Natural killer cell (primary cell): ENCODE measurements at regions not wholly inside any gene's neighbourhood (a gene's known extent, or its start where the extent isn't known, plus 50 kb on each side); places are given as distances from the start of the nearest gene placed in this dataset.

Source experiments
- ATAC-seq, 3 donors: fragments of 150-1000 bp in 2 of 3; fragments of 200-7000 bp in 1 of 3; cut with Tn5 transposase; 1 replicate in 1 of 3; 2 replicates in 2 of 3; pipeline ENCODE4 v1.10.0; 2021; ENCODE audit warnings: mild to moderate bottlenecking in 2 of 3, moderate library complexity in 2 of 3
- DNase-seq, 2 donors: peaks; one replicate each; pipeline versions ENCODE4 v3.0.0 to v3.0.0-alpha.2; 2013 to 2021; ENCODE audit warnings: mixed read lengths in 1 of 2
- H3K27ac ChIP-seq: one replicate; pipeline ENCODE4 v1.5.1; 2013; ENCODE audit warnings: mild to moderate bottlenecking, low read length
- H3K27me3 ChIP-seq: one replicate; pipeline ENCODE4 v1.6.1; 2013; ENCODE audit warnings: low read length; ENCODE audit not compliant: control insufficient read depth, insufficient read depth
- H3K36me3 ChIP-seq: one replicate; pipeline ENCODE4 v1.6.1; 2013; ENCODE audit warnings: low read length; ENCODE audit not compliant: control insufficient read depth, insufficient read depth
- H3K4me1 ChIP-seq: one replicate; pipeline ENCODE4 v1.6.1; 2013; ENCODE audit warnings: low read length; ENCODE audit not compliant: control insufficient read depth, insufficient read depth
- H3K4me3 ChIP-seq: one replicate; pipeline ENCODE4 v1.5.1; 2013; ENCODE audit warnings: low read length
- H3K9me3 ChIP-seq: one replicate; pipeline ENCODE4 v1.6.1; 2013; ENCODE audit warnings: low read length; ENCODE audit not compliant: control insufficient read depth, insufficient read depth
- H3K27ac Mint-ChIP-seq, 2 donors: one replicate each; pipeline ENCODE4 v1.8.0; 2022; ENCODE audit warnings: mild to moderate bottlenecking in 2 of 2, mixed read lengths in 2 of 2, moderate library complexity in 1 of 2
- H3K27me3 Mint-ChIP-seq, 2 donors: one replicate each; pipeline ENCODE4 v1.8.0; 2022; ENCODE audit warnings: low read depth in 2 of 2, mixed read lengths in 2 of 2
- H3K36me3 Mint-ChIP-seq: one replicate; pipeline ENCODE4 v1.8.0; 2022; ENCODE audit warnings: mixed read lengths
- H3K4me1 Mint-ChIP-seq, 2 donors: one replicate each; pipeline ENCODE4 v1.8.0; 2022; ENCODE audit warnings: mixed read lengths in 2 of 2
- H3K4me3 Mint-ChIP-seq: one replicate; pipeline ENCODE4 v1.8.0; 2022; ENCODE audit warnings: mild to moderate bottlenecking, moderate library complexity, mixed read lengths
- H3K9me3 Mint-ChIP-seq, 2 donors: one replicate each; pipeline ENCODE4 v1.8.0; 2022; ENCODE audit warnings: mixed read lengths in 2 of 2
- WGBS: methylation state at CpG from one replicate; pipeline ENCODE4 v1.1.7; 2013; ENCODE audit warnings: missing lambda C conversion rate; ENCODE audit not compliant: insufficient coverage; 5-methylcytosine and 5-hydroxymethylcytosine counted together
- intact Hi-C: fragments of 100-400 bp; cut with micrococcal nuclease; formaldehyde crosslinking; loops from one replicate; pipeline ENCODE4 v1.14.2; 2022
- TF ChIP-seq, protein P1 (sequence below): fragments of 200-600 bp; IDR thresholded peaks from one replicate; pipeline ENCODE4 v1.8.0; 2022; ENCODE audit warnings: antibody characterized with exemption

DNA sequence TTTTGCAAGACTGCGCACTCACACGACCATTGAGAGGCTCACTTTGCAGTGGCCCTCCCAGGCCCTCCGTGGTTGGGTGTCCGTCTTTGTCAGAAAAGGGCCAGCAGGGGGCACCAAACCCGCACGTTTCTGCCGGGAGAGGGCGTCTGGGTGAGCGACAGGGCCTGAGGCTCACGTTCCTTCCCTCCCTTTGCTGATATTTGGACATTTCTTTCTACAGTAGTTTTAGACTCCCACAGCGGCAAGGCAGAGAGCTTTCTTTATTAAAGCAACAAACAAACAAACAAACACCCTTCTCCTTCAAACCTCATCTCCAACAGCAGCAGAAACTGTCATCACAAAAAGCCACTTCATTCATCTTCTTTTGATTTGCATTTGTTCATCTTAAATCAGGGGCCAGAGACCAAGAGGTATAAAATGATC, 79.2 kb upstream of the WDR26 start:
- no peaks in the 10 kb centered on the region for H3K4me1 ChIP-seq
- H3K4me3 ChIP-seq = no peak overlapping the region
- no peak overlapping the region for H3K27ac ChIP-seq
- Mint-ChIP-seq H3K27me3 (no peaks in the 10 kb centered on the region), H3K27ac (no peak overlapping the region), H3K4me1 (peaks cover 6 to 7% of the 10 kb centered on the region in 2 donors), H3K36me3 (no peaks in the 10 kb centered on the region), H3K4me3 (no peak overlapping the region), H3K9me3 (no peaks in the 10 kb centered on the region)
- no peaks in the 10 kb centered on the region for H3K9me3 ChIP-seq
- TF ChIP-seq, protein P1, sequence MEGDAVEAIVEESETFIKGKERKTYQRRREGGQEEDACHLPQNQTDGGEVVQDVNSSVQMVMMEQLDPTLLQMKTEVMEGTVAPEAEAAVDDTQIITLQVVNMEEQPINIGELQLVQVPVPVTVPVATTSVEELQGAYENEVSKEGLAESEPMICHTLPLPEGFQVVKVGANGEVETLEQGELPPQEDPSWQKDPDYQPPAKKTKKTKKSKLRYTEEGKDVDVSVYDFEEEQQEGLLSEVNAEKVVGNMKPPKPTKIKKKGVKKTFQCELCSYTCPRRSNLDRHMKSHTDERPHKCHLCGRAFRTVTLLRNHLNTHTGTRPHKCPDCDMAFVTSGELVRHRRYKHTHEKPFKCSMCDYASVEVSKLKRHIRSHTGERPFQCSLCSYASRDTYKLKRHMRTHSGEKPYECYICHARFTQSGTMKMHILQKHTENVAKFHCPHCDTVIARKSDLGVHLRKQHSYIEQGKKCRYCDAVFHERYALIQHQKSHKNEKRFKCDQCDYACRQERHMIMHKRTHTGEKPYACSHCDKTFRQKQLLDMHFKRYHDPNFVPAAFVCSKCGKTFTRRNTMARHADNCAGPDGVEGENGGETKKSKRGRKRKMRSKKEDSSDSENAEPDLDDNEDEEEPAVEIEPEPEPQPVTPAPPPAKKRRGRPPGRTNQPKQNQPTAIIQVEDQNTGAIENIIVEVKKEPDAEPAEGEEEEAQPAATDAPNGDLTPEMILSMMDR = peak; percentile 88
- WGBS = 8% methylated on average over 11 of the region's 11 CpGs
- peak; percentile 76 to 88 for DNase-seq
- H3K27me3 ChIP-seq = no peaks in the 10 kb centered on the region
- H3K36me3 ChIP-seq = no peaks in the 10 kb centered on the region
- peak; percentile 87 to 99 (median 99) for ATAC-seq
- intact Hi-C loops = loop anchor here (1.0 to 10.0 kb wide), 2 partner anchors 131 to 338 kb away; no protein-coding TSS in a partner anchor

DNA sequence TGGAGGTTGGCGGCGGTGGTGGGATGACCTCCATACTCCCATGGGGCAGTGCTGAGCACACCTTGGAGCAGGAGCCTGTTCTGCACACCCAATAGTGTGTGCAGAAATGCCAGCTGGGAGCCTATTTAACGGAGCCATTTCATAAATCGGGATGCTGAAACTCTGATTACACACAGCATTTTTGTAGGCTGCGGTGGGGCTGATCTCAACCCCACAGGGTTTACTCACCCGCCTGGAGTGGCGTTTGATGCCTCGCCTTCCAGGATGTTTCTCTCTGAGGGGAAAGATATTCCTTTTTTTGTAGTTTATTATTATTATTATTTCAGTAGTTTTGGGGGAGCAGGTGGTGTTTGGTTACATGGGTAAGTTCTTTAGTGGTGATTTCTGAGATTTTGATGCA, 82.6 kb upstream of the WDR26 start:
- intact Hi-C loops = loop anchor here (10.0 kb wide), 1 partner anchor 128 kb away; no protein-coding TSS in a partner anchor
- no peak for DNase-seq
- H3K9me3 Mint-ChIP-seq = no peaks in the 10 kb centered on the region
- H3K27ac Mint-ChIP-seq = no peak overlapping the region
- H3K36me3 Mint-ChIP-seq = no peaks in the 10 kb centered on the region
- Histone ChIP-seq H3K27ac (no peak overlapping the region), H3K27me3 (no peaks in the 10 kb centered on the region), H3K4me1 (no peaks in the 10 kb centered on the region), H3K9me3 (no peaks in the 10 kb centered on the region), H3K36me3 (no peaks in the 10 kb centered on the region), H3K4me3 (no peak overlapping the region)
- H3K27me3 Mint-ChIP-seq = no peaks in the 10 kb centered on the region
- no peak for ATAC-seq
- peaks cover 6 to 7% of the 10 kb centered on the region in 2 donors for H3K4me1 Mint-ChIP-seq
- 96% methylated on average over 5 of the region's 8 CpGs for WGBS
- H3K4me3 Mint-ChIP-seq = no peak overlapping the region
- TF ChIP-seq, protein P1 = no peak

DNA sequence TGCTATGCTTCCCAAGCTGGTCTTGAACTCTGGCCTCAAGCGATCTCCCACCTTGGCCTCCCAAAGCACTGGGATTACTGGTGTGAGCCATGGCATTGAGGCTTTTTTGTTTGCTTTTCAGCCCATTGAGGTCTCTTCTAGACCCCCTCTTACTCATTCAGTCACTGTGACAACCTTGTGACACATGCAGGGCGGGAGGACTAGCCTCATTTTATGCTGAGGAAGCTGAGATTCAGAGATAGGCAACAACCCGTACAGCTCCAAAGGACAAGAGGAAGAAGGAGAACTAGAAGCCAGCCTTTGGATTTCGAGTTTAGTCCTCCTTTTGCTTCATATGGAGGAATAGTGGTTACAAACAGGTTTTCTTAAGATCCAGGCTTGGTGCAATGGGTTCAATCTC, 83.9 kb upstream of the WDR26 start:
- no peak overlapping the region for H3K27ac Mint-ChIP-seq
- H3K36me3 ChIP-seq = no peaks in the 10 kb centered on the region
- H3K4me1 Mint-ChIP-seq = peaks cover 5 to 7% of the 10 kb centered on the region in 2 donors
- TF ChIP-seq, protein P1 = no peak
- H3K36me3 Mint-ChIP-seq = no peaks in the 10 kb centered on the region
- 76% methylated on average over 4 of the region's 4 CpGs for WGBS
- H3K4me1 ChIP-seq = no peaks in the 10 kb centered on the region
- no peaks in the 10 kb centered on the region for H3K9me3 ChIP-seq
- no peaks in the 10 kb centered on the region for H3K27me3 Mint-ChIP-seq
- no peaks in the 10 kb centered on the region for H3K9me3 Mint-ChIP-seq
- H3K27ac ChIP-seq = no peak overlapping the region
- H3K4me3 ChIP-seq = no peak overlapping the region
- DNase-seq = no peak
- intact Hi-C loops = loop anchor here (10.0 kb wide), 1 partner anchor 126 kb away; no protein-coding TSS in a partner anchor
- H3K27me3 ChIP-seq = no peaks in the 10 kb centered on the region
- H3K4me3 Mint-ChIP-seq = no peak overlapping the region
- no peak for ATAC-seq

DNA sequence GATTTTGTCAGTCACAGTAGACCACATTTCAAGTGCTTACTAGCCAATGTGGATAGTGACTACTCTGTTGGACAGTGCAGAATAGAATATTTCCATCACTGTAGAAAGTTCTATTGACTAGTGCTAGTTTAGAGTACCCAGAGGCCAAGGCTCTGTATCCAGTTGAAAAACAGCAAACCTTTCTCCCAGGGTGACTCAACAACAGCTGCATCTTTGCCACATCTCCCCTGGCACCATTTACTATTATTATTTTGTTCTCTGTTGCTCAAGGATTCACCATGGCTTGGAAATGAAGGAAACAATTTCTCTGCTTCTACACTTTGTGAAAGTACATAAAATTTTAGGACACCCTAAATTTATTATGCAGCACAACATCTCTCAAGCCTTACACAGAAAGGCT, 85.3 kb upstream of the WDR26 start:
- H3K27me3 Mint-ChIP-seq = no peaks in the 10 kb centered on the region
- DNase-seq (no peak), ATAC-seq (no peak)
- H3K36me3 Mint-ChIP-seq = no peaks in the 10 kb centered on the region
- H3K36me3 ChIP-seq = no peaks in the 10 kb centered on the region
- H3K4me3 Mint-ChIP-seq = no peak overlapping the region
- no peak overlapping the region for H3K27ac ChIP-seq
- no peaks in the 10 kb centered on the region for H3K4me1 ChIP-seq
- no peaks in the 10 kb centered on the region for H3K9me3 Mint-ChIP-seq
- no peak overlapping the region for H3K4me3 ChIP-seq
- no peaks in the 10 kb centered on the region for H3K27me3 ChIP-seq
- no peaks in the 10 kb centered on the region for H3K9me3 ChIP-seq
- H3K27ac Mint-ChIP-seq = no peak overlapping the region
- no peaks in the 10 kb centered on the region for H3K4me1 Mint-ChIP-seq
- intact Hi-C loops = loop anchor here (10.0 kb wide), 1 partner anchor 125 kb away; no protein-coding TSS in a partner anchor
- TF ChIP-seq, protein P1 = no peak
